Transverse colon (tissue), 4 donors: ENCODE measurements at regions not wholly inside any gene's neighbourhood (a gene's known extent, or its start where the extent isn't known, plus 50 kb on each side); places are given as distances from the start of the nearest gene placed in this dataset.

Source experiments
- EP300 ChIP-seq: sonication (generic); formaldehyde crosslinking; IDR thresholded peaks from one replicate; pipeline ENCODE4 v1.6.1; 2017; ENCODE audit warnings: antibody characterized with exemption, low read depth
- POLR2AphosphoS5 ChIP-seq, 3 donors: sonication (generic); formaldehyde crosslinking; IDR thresholded peaks; one replicate each; pipeline ENCODE4 v1.6.1; 2016; ENCODE audit warnings: antibody characterized with exemption in 3 of 3
- TF ChIP-seq, protein P1 (sequence below), 5 experiments: fragments of 200-600 bp in 3 of 5; fragments of 450-650 bp in 2 of 5; sonication (generic) in 3 of 5; IDR thresholded peaks; 1 replicate in 2 of 5; 2 replicates in 3 of 5; pipeline ENCODE4 v1.5.1; 2016 to 2017; ENCODE audit warnings: antibody characterized with exemption in 5 of 5, inconsistent platforms in 3 of 5, mild to moderate bottlenecking in 2 of 5, moderate library complexity in 1 of 5

DNA sequence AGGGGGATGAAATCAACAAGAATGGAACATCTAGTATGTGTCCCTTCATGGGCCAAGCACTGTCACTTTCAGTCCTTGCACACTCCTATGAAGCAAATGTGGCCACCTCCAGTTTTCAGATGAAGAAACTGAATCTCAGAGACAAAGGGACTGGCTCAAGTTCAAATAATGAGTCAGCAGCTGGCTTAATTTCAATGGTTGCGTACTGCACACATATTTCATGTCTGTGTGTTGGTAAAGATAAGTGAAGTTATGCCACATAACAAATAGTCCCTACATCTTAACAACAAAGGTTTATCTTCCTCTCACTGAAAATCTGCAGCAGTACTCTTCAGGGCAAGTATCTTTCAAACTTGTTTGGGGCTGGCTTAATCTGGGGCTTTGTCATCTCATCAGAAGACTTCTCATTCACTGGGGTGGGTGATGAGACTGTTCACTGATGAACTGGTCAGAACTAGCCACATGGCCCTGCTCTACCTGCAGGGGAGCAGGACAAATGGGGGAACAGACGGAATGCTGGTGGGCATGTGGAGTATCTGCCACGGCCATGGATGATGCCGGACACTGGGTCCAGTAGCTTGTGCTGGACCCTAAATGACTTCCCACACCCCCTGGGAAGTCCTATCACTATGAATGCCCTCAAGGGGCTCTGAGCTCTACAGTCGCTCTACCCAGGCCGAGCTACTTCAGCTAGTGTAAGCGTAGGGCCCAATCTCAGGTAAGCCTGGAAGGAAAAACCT is 263.2 kb downstream of the CYP26B1 start:
- TF ChIP-seq, protein P1, sequence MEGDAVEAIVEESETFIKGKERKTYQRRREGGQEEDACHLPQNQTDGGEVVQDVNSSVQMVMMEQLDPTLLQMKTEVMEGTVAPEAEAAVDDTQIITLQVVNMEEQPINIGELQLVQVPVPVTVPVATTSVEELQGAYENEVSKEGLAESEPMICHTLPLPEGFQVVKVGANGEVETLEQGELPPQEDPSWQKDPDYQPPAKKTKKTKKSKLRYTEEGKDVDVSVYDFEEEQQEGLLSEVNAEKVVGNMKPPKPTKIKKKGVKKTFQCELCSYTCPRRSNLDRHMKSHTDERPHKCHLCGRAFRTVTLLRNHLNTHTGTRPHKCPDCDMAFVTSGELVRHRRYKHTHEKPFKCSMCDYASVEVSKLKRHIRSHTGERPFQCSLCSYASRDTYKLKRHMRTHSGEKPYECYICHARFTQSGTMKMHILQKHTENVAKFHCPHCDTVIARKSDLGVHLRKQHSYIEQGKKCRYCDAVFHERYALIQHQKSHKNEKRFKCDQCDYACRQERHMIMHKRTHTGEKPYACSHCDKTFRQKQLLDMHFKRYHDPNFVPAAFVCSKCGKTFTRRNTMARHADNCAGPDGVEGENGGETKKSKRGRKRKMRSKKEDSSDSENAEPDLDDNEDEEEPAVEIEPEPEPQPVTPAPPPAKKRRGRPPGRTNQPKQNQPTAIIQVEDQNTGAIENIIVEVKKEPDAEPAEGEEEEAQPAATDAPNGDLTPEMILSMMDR (IDR thresholded peaks at IDR 0.05) = no peak
- TF ChIP-seq POLR2AphosphoS5 (IDR thresholded peaks at IDR 0.05) = no peak
- no peak for TF ChIP-seq EP300
